HCT116 (cell line): ENCODE measurements at regions not wholly inside any gene's neighbourhood (a gene's known extent, or its start where the extent isn't known, plus 50 kb on each side); places are given as distances from the start of the nearest gene placed in this dataset.

Experiments used
- ATAC-seq: fragments of 200-7000 bp; cut with Tn5 transposase; 2 replicates; pipeline ENCODE4 v1.9.1; 2020; ENCODE audit warnings: mild to moderate bottlenecking, moderate library complexity
- BruUV-seq: library from RNA; stranded (reverse); fragments of 400-500 nt; replicated peaks from 2 replicates; lab custom pipeline; 2021; lab: Mats Ljungman, UMichigan
- CTCF ChIA-PET: fragments of 300-600 bp; sonication (Branson Sonifier 250); formaldehyde crosslinking; loops from one replicate; lab custom pipeline; 2021; ENCODE audit warnings: antibody characterized with exemption; lab: Charles Lee
- POLR2A ChIA-PET: fragments of 300-600, 350-600 bp; sonication (Branson Sonifier 250); formaldehyde crosslinking; loops from one replicate; lab custom pipeline; 2021; ENCODE audit warnings: antibody characterized with exemption; lab: Charles Lee
- RAD21 ChIA-PET, 2 experiments: fragments of 300-600 bp; sonication (Branson Sonifier 250); formaldehyde crosslinking; loops; one replicate each; lab custom pipeline; 2023; ENCODE audit warnings: low total read pairs in 2 of 2; ENCODE audit not compliant: uncharacterized antibody in 2 of 2, unreplicated experiment in 2 of 2, low non-redundant PET in 1 of 2; lab: Charles Lee
- DNase-seq: peaks from one replicate; pipeline ENCODE4 v3.0.0-alpha.2; 2010; ENCODE audit warnings: low read depth, low spot score
- H2AFZ ChIP-seq: fragments of 200-600 bp; shearing (Covaris generic), sonication (generic); 2 replicates; pipeline ENCODE4 v1.6.1; 2017; ENCODE audit warnings: low read depth, mixed run types, mixed read lengths, antibody characterized with exemption, low read length; ENCODE audit not compliant: poor library complexity, severe bottlenecking
- H3K27ac ChIP-seq: 2 replicates; pipeline ENCODE4 v1.5.1; 2012; ENCODE audit warnings: low read depth, low read length
- H3K27me3 ChIP-seq: fragments of 200-600 bp; sonication (generic); 2 replicates; pipeline ENCODE4 v1.6.1; 2016; ENCODE audit warnings: mixed run types, low read length, mixed read lengths; ENCODE audit not compliant: insufficient read depth
- H3K36me3 ChIP-seq, 2 experiments: fragments of 200-500 bp in 1 of 2; fragments of 200-600 bp in 1 of 2; sonication (Bioruptor generic) in 1 of 2; sonication (generic) in 1 of 2; 2 replicates each; pipeline versions ENCODE4 v1.5.1 to v1.6.1; 2014 to 2016; ENCODE audit warnings: low read length in 2 of 2, inconsistent platforms in 1 of 2, mixed read lengths in 1 of 2, mixed run types in 1 of 2; ENCODE audit not compliant: insufficient read depth in 2 of 2, control insufficient read depth in 1 of 2
- H3K4me1 ChIP-seq, 2 experiments: fragments of 200-600 bp in 1 of 2; sonication (generic) in 1 of 2; 2 replicates each; pipeline versions ENCODE4 v1.5.1 to v1.6.1; 2012 to 2017; ENCODE audit warnings: low read length in 2 of 2, inconsistent platforms in 1 of 2, mild to moderate bottlenecking in 1 of 2, mixed read lengths in 1 of 2, mixed run types in 1 of 2, moderate library complexity in 1 of 2; ENCODE audit not compliant: insufficient read depth in 2 of 2, control insufficient read depth in 1 of 2
- H3K4me2 ChIP-seq: fragments of 200-600 bp; sonication (generic); 2 replicates; pipeline ENCODE4 v1.6.1; 2017; ENCODE audit warnings: mixed run types, low read length, mixed read lengths
- H3K4me3 ChIP-seq, 2 experiments: fragments of 200-600 bp in 1 of 2; sonication (generic) in 1 of 2; replicated peaks in 1 of 2; 2 replicates each; pipeline ENCODE4 v1.5.1; 2011 to 2016; ENCODE audit warnings: low read length in 2 of 2, control low read depth in 1 of 2, low read depth in 1 of 2, mild to moderate bottlenecking in 1 of 2, mixed read lengths in 1 of 2, mixed run types in 1 of 2
- H3K79me2 ChIP-seq: fragments of 200-600 bp; sonication (generic); 2 replicates; pipeline ENCODE4 v1.6.1; 2017; ENCODE audit warnings: mild to moderate bottlenecking, mixed run types, low read length, moderate library complexity, mixed read lengths; ENCODE audit not compliant: insufficient read depth
- H3K9ac ChIP-seq: fragments of 200-600 bp; sonication (generic); 2 replicates; pipeline ENCODE4 v1.6.1; 2016; ENCODE audit warnings: low read length, mixed read lengths
- H3K9me2 ChIP-seq: fragments of 200-600 bp; sonication (generic), shearing (Covaris generic); 2 replicates; pipeline ENCODE4 v1.6.1; 2017; ENCODE audit warnings: mixed run types, mild to moderate bottlenecking, moderate library complexity; ENCODE audit not compliant: insufficient read depth
- H3K9me3 ChIP-seq, 2 experiments: fragments of 200-500 bp in 1 of 2; fragments of 200-600 bp in 1 of 2; sonication (Bioruptor generic) in 1 of 2; sonication (generic) in 1 of 2; 2 replicates each; pipeline ENCODE4 v1.6.1; 2014 to 2017; ENCODE audit warnings: low read length in 2 of 2, mixed read lengths in 2 of 2, inconsistent platforms in 1 of 2, low read depth in 1 of 2, mild to moderate bottlenecking in 1 of 2, mixed run types in 1 of 2, moderate library complexity in 1 of 2; ENCODE audit not compliant: control insufficient read depth in 1 of 2, insufficient read depth in 1 of 2
- H4K20me1 ChIP-seq: fragments of 200-600 bp; sonication (generic), shearing (Covaris generic); 2 replicates; pipeline ENCODE4 v1.6.1; 2017; ENCODE audit warnings: mixed run types, mild to moderate bottlenecking, moderate library complexity; ENCODE audit not compliant: insufficient read depth
- ATF3 ChIP-seq: IDR thresholded peaks from 2 replicates; pipeline ENCODE4 v1.6.1; 2012
- CBX3 ChIP-seq: IDR thresholded peaks from 2 replicates; pipeline ENCODE4 v1.6.1; 2012; ENCODE audit warnings: low read depth
- ELF1 ChIP-seq: IDR thresholded peaks from 2 replicates; pipeline ENCODE4 v1.6.1; 2012; ENCODE audit warnings: low read depth, borderline replicate concordance
- EZH2 ChIP-seq: fragments of 200-600 bp; sonication (generic); IDR thresholded peaks from 2 replicates; pipeline ENCODE4 v1.6.1; 2017; ENCODE audit warnings: antibody characterized with exemption, mixed run types
- EZH2phosphoT487 ChIP-seq: fragments of 200-600 bp; IDR thresholded peaks from 2 replicates; pipeline ENCODE4 v1.6.1; 2018; ENCODE audit warnings: antibody characterized with exemption, borderline replicate concordance
- FOSL1 ChIP-seq: IDR thresholded peaks from 2 replicates; pipeline ENCODE4 v1.6.1; 2012; ENCODE audit warnings: low read depth
- JUND ChIP-seq: IDR thresholded peaks from 2 replicates; pipeline ENCODE4 v1.6.1; 2012
- MAX ChIP-seq: IDR thresholded peaks from 2 replicates; pipeline ENCODE4 v1.6.1; 2012
- POLR2AphosphoS5 ChIP-seq: IDR thresholded peaks from 2 replicates; pipeline ENCODE4 v1.6.1; 2011; ENCODE audit warnings: mild to moderate bottlenecking, low read depth, low read length, moderate library complexity
- RAD21 ChIP-seq: IDR thresholded peaks from 2 replicates; pipeline ENCODE4 v1.6.1; 2012; ENCODE audit warnings: low read depth, mild to moderate bottlenecking
- SIN3A ChIP-seq: IDR thresholded peaks from 2 replicates; pipeline ENCODE4 v1.6.1; 2012; ENCODE audit warnings: low read depth
- SRF ChIP-seq: IDR thresholded peaks from 2 replicates; pipeline ENCODE4 v1.6.1; 2012; ENCODE audit warnings: low read depth
- TCF7L2 ChIP-seq: IDR thresholded peaks from 2 replicates; pipeline ENCODE4 v1.7.0; 2011; ENCODE audit warnings: borderline replicate concordance, inconsistent platforms; ENCODE audit not compliant: insufficient read depth, insufficient read length; ENCODE audit errors: extremely low read depth
- ZBTB33 ChIP-seq: IDR thresholded peaks from 2 replicates; pipeline ENCODE4 v1.6.1; 2011; ENCODE audit warnings: mild to moderate bottlenecking, low read length, moderate library complexity; ENCODE audit not compliant: insufficient replicate concordance; ENCODE audit errors: extremely low read depth
- ZFX ChIP-seq: fragments of 450-650 bp; IDR thresholded peaks from 2 replicates; pipeline ENCODE4 v1.6.1; 2017
- intact Hi-C: fragments of 100-400 bp; cut with micrococcal nuclease; formaldehyde crosslinking; loops from 2 replicates; pipeline ENCODE4 v1.10.0; 2022

- no peak for TF ChIP-seq ZFX
These were observed 198.3 kb upstream of the DLGAP1 start (continued) for GRCh38 chr18:4653418-4653817.

- Histone ChIP-seq H3K79me2 (no peaks in the 10 kb centered on the region), H3K4me3 (no peak overlapping the region), H3K27me3 (no peaks in the 10 kb centered on the region), H3K36me3 (no peaks in the 10 kb centered on the region), H3K9me2 (no peaks in the 10 kb centered on the region), H3K9ac (no peak overlapping the region), H3K4me1 (no peaks in the 10 kb centered on the region), H3K4me2 (no peak overlapping the region), H2AFZ (no peak overlapping the region), H3K27ac (no peak overlapping the region), H3K9me3 (peaks cover 15 to 46% of the 10 kb centered on the region in 2 experiments; a peak in 2 of 4 replicates), H4K20me1 (no peaks in the 10 kb centered on the region)
- no peak for ATAC-seq
- POLR2A ChIA-PET: no interaction called here
- DNase-seq: no peak
- RAD21 ChIA-PET: no interaction called here
- no TSS peak for BruUV-seq
- CTCF ChIA-PET: no interaction called here
- intact Hi-C loops: no loop called here
- TF ChIP-seq RAD21 (no peak), EZH2 (no peak), ATF3 (no peak), ELF1 (no peak), MAX (no peak)
These were observed 186.8 kb upstream of the DLGAP1 start for GRCh38 chr18:4641771-4642368.

GRCh38 chr18:4640349-4641012, 185.4 kb upstream of the DLGAP1 start:
- ATAC-seq (no peak), DNase-seq (no peak)
- Histone ChIP-seq H3K79me2 (no peaks in the 10 kb centered on the region), H3K27ac (no peak overlapping the region), H4K20me1 (no peaks in the 10 kb centered on the region), H3K9me3 (peaks cover 9 to 45% of the 10 kb centered on the region in 2 experiments; a peak in 2 of 4 replicates), H3K4me1 (no peaks in the 10 kb centered on the region), H3K9me2 (no peaks in the 10 kb centered on the region), H3K27me3 (no peaks in the 10 kb centered on the region), H3K4me3 (no peak overlapping the region), H3K36me3 (no peaks in the 10 kb centered on the region), H3K4me2 (no peak overlapping the region), H3K9ac (no peak overlapping the region), H2AFZ (no peak overlapping the region)
- RAD21 ChIA-PET: no interaction called here
- POLR2A ChIA-PET: no interaction called here
- CTCF ChIA-PET: no interaction called here
- intact Hi-C loops: no loop called here
- no TSS peak for BruUV-seq
- TF ChIP-seq SRF (no peak), FOSL1 (no peak), CBX3 (no peak), ELF1 (no peak), EZH2phosphoT487 (no peak), SIN3A (no peak), ATF3 (no peak), TCF7L2 (no peak), POLR2AphosphoS5 (no peak), ZBTB33 (no peak), JUND (no peak), MAX (no peak), EZH2 (no peak)
